ENCODE measurements at regions not wholly inside any gene's neighbourhood (a gene's known extent, or its start where the extent isn't known, plus 50 kb on each side); places are given as distances from the start of the nearest gene placed in this dataset.
"Not testable (repeated sequence)": the region's sequence is repeated elsewhere in the genome, so short reads cannot be mapped to it uniquely, and the experiment has no call there.

- H3K4me3 ChIP-seq (ENCODE audit: low read depth, low read length) = no peak overlapping the region
These were observed 750.9 kb upstream of the GOT2 start for GRCh38 chr16:59484833-59485516.

GRCh38 chr16:59478838-59479237 is 744.7 kb upstream of the GOT2 start:
- H3K4me3 ChIP-seq (ENCODE audit: low read depth, low read length) = no peak overlapping the region

DNA sequence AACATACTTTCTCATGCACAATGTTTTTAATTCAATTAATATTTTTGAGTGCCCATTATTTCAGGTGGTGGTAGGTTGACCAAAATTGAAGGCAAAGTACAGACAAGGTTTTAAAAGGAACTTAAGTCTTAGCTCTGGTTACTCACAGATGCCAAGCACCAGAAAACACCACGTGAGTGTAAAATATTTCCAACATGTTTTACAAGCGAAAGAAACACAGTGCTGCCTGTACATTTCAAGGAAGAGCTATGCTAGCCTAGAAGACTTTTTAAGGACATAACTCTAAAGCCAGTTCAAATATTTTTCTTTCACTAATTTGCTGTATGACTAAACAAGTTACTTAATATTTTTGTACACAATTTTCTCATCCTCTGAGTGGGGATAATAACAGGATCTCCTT is 736.4 kb upstream of the GOT2 start:
- H3K4me3 ChIP-seq (ENCODE audit: low read depth, low read length) = no peak overlapping the region

GRCh38 chr16:59469266-59469665 is 735.1 kb upstream of the GOT2 start:
- H3K4me3 ChIP-seq (ENCODE audit: low read depth, low read length) = no peak overlapping the region

GRCh38 chr16:59463776-59464175 is 729.7 kb upstream of the GOT2 start:
- H3K4me3 ChIP-seq (ENCODE audit: low read depth, low read length) = no peak overlapping the region

- no peak overlapping the region for H3K4me3 ChIP-seq (ENCODE audit: low read depth, low read length)
These were observed 725.7 kb upstream of the GOT2 start for GRCh38 chr16:59459806-59460205.

DNA sequence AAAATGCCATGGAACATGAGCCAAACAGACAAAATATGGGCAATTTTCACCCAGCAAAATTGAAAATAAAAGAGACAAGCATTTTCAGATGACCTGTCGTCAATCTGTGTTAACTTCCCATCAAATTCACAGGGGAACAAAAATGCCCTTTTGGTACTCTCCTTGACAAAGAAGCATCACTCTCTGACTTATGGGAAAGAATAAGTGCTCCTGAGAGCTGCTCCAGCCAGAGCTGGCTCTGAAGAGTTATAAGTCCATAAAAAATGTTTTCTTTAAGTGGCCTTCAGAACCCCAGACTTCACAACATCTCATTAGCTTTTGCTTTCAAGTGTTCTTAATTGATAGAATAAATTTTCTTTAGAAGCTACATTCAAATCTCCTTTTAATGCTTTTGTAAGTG is 721.4 kb upstream of the GOT2 start:
- H3K4me3 ChIP-seq (ENCODE audit: low read depth, low read length) = no peak overlapping the region

- H3K4me3 ChIP-seq (ENCODE audit: low read depth, low read length) = not testable (repeated sequence)
These were observed 716.4 kb upstream of the GOT2 start for GRCh38 chr16:59450513-59450912.

GRCh38 chr16:59440502-59440901 is 706.4 kb upstream of the GOT2 start:
- H3K4me3 ChIP-seq (ENCODE audit: low read depth, low read length) = no peak overlapping the region

- no peak overlapping the region for H3K4me3 ChIP-seq (ENCODE audit: low read depth, low read length)
These were observed 698.8 kb upstream of the GOT2 start for GRCh38 chr16:59432896-59433295.

DNA sequence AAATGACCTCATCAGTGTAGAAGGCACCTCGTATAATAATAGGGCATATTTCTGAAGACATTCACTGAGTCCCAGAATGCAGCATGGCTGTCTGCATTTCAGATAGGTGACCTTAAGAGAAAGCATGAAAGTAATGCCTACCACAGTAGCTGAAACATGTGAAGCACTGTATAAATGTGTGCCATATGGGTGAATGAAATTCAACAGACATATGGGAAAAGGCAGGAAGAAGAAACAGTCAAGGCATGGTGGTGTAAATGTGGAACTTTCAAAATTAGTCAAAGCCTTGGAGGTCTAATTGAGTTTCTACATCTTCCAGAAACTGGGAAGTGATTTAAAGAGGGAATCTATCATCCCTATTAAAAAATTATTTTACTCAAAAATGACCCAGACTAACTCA is 698.2 kb upstream of the GOT2 start:
- H3K4me3 ChIP-seq (ENCODE audit: low read depth, low read length) = no peak overlapping the region

DNA sequence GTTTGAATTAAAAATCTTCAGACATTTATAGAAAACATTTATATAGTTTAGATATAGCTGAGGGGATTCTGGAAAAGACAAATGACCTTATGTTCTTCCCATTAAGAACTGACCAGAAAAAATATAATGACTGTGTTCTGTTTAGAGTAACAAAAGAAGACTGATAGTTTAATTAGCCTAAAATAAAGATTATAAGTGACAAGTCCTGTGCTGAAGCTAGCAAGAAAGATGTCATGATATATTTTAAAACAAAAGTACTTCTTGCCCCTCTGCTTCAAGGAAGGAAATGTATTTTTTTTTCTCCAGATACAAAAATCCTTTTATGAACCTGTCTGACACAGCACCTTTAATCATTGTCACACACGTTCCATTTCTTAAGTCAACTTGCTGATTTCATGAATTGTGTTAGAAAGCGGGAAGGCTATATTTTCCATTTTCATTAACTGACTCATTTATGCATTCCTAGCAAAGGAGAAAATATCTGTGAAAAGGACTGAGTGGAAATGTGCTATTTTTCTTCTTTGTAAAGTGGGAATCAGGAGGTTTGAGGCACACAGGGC is 690.7 kb upstream of the GOT2 start:
- no peak overlapping the region for H3K4me3 ChIP-seq (ENCODE audit: low read depth, low read length)

GRCh38 chr16:59411961-59412841 is 678.1 kb upstream of the GOT2 start:
- H3K4me3 ChIP-seq (ENCODE audit: low read depth, low read length) = no peak overlapping the region

- no peak overlapping the region for H3K4me3 ChIP-seq (ENCODE audit: low read depth, low read length)
These were observed 676.3 kb upstream of the GOT2 start for GRCh38 chr16:59410451-59410850.

GRCh38 chr16:59405802-59406201 is 671.7 kb upstream of the GOT2 start:
- H3K4me3 ChIP-seq (ENCODE audit: low read depth, low read length) = no peak overlapping the region

DNA sequence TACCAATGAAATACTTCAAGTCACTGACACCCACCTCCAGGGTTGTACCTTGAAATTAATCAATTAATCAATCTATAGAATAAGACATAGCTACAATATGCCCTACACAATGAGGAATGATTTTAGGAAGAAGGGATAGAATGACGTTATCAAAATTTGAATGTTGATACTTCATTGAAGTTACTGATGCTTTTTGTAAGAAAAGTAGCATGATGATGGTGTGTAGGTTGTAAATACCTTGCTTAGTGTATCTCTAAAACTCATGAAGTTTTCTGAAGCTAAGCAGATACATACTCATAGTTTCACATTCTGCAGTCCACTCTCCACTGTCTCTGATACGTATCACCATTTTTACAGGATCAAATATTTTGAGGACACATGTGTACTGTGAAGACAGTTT is 670.4 kb upstream of the GOT2 start:
- H3K4me3 ChIP-seq (ENCODE audit: low read depth, low read length) = no peak overlapping the region

DNA sequence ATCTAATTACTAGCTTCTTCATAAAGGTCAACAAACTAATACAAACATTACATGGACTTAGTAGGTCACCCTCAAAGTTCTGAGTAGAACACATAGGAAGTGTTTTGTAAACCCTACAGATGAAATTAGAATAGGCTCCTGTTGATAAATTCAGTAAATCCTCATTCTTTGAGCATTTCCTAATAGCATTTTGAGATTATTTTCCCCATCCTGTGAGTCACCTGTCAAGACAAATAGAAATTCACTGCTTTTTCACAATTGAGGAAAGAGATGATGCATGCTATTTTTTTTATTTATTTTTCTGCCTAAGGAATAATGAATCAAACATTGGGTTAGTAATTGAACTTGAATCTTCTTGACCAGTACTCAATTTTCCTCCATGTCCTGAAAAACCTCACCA is 666.7 kb upstream of the GOT2 start:
- no peak overlapping the region for H3K4me3 ChIP-seq (ENCODE audit: low read depth, low read length)

DNA sequence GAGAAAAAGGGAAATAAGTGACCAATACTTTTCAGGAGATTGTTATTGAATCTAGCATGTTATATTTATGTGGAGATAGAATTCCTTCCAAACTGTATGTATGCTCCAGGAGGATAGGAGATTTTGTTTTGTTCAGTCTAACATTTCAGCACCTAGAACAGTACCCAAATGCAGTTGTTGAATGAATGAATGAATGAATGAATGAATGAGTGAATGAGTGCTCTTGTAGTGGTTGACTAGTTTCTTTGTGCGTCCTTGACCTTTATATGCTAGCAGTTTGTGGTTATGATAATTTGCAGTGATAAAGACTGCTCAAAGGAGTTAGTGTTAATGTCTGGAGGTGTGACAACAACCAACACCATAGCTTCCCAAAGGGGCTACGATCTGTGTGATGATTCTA is 663.5 kb upstream of the GOT2 start:
- no peak overlapping the region for H3K4me3 ChIP-seq (ENCODE audit: low read depth, low read length)

GRCh38 chr16:59394526-59394925 is 660.4 kb upstream of the GOT2 start:
- H3K4me3 ChIP-seq (ENCODE audit: low read depth, low read length) = no peak overlapping the region

DNA sequence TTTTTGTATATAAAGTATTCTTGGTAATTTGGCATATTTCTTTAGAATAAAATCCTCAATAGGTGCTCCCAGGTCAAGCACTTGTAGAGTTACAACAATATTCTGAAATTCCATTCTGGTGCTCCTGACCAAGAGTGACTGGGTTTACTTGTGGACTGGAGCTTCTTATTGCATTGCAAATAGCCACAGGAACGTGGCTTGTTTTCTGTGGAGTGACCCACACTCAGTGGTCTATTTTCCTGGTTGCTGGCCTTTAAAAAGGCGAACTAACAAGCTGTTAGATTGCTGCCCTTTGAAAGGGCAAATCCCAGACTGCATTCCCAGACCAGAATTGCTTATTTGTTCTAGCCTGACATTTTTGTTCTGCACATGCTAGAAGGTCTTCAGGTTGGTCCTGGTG is 658.8 kb upstream of the GOT2 start:
- no peak overlapping the region for H3K4me3 ChIP-seq (ENCODE audit: low read depth, low read length)

GRCh38 chr16:59391617-59392364 is 657.7 kb upstream of the GOT2 start:
- no peak overlapping the region for H3K4me3 ChIP-seq (ENCODE audit: low read depth, low read length)

All from iPS-11a (cell line).